Endothelial cell of umbilical vein (primary cell): ENCODE measurements at regions not wholly inside any gene's neighbourhood (a gene's known extent, or its start where the extent isn't known, plus 50 kb on each side); places are given as distances from the start of the nearest gene placed in this dataset.

ENCODE experiments used
- BruUV-seq: library from RNA; stranded (reverse); fragments of 400-500 nt; replicated peaks from 2 replicates; lab custom pipeline; 2021; lab: Mats Ljungman, UMichigan
- CTCF ChIA-PET: fragments of 300-600, 350-600 bp; sonication (Branson Sonifier 250); formaldehyde crosslinking; loops from one replicate; lab custom pipeline; 2021; ENCODE audit warnings: antibody characterized with exemption, inconsistent platforms; lab: Charles Lee
- POLR2A ChIA-PET: fragments of 300-600, 350-600 bp; sonication (Branson Sonifier 250); formaldehyde crosslinking; loops from one replicate; lab custom pipeline; 2021; ENCODE audit warnings: antibody characterized with exemption, inconsistent platforms; lab: Charles Lee
- DNase-seq: peaks from one replicate; pipeline ENCODE4 v3.0.0-alpha.2; 2011; ENCODE audit warnings: low read depth, low spot score
- FAIRE-seq: peaks from 2 replicates; lab custom pipeline; 2011; peaks lifted over from hg19 to GRCh38; lab: Jason Lieb, UNC
- H2AFZ ChIP-seq: 2 replicates; pipeline ENCODE4 v1.6.0; 2012; ENCODE audit warnings: low read depth, low read length, control low read depth, inconsistent platforms
- H3K27ac ChIP-seq: 2 replicates; pipeline ENCODE4 v1.5.1; 2011; ENCODE audit warnings: low read depth, mild to moderate bottlenecking, control low read depth, low read length, moderate library complexity; ENCODE audit not compliant: insufficient read depth
- H3K27me3 ChIP-seq, 2 experiments: 2 replicates each; pipeline versions ENCODE4 v1.6.0 to v1.6.1; 2011; ENCODE audit warnings: low read length in 2 of 2, mixed read lengths in 1 of 2; ENCODE audit not compliant: control insufficient read depth in 2 of 2, insufficient read depth in 2 of 2
- H3K36me3 ChIP-seq, 2 experiments: 2 replicates in 1 of 2; 3 replicates in 1 of 2; pipeline ENCODE4 v1.5.1; 2011; ENCODE audit warnings: low read length in 2 of 2, mild to moderate bottlenecking in 1 of 2, moderate library complexity in 1 of 2; ENCODE audit not compliant: control insufficient read depth in 2 of 2, insufficient read depth in 2 of 2; ENCODE audit errors: extremely low read depth in 1 of 2
- H3K4me1 ChIP-seq: 3 replicates; pipeline ENCODE4 v1.5.1; 2011; ENCODE audit warnings: mild to moderate bottlenecking, low read length; ENCODE audit not compliant: control insufficient read depth, insufficient read depth; ENCODE audit errors: extremely low read depth
- H3K4me2 ChIP-seq: 2 replicates; pipeline ENCODE4 v1.6.1; 2011; ENCODE audit warnings: low read length, control low read depth, mixed read lengths; ENCODE audit not compliant: insufficient read depth
- H3K4me3 ChIP-seq, 3 experiments: fragments of 200-600 bp in 1 of 3; sonication (generic), shearing (Covaris generic) in 1 of 3; replicated peaks in 1 of 3; 2 replicates each; pipeline ENCODE4 v1.5.1; 2011 to 2016; ENCODE audit warnings: control low read depth in 3 of 3, low read length in 3 of 3, mild to moderate bottlenecking in 2 of 3, inconsistent platforms in 1 of 3, low read depth in 1 of 3, moderate library complexity in 1 of 3; ENCODE audit not compliant: insufficient read depth in 1 of 3
- H3K79me2 ChIP-seq: 2 replicates; pipeline ENCODE4 v1.6.0; 2012; ENCODE audit warnings: low read length, inconsistent platforms; ENCODE audit not compliant: control insufficient read depth, insufficient read depth
- H3K9ac ChIP-seq: replicated peaks from 2 replicates; pipeline ENCODE3; 2011; ENCODE audit warnings: low read length, control low read depth; ENCODE audit not compliant: insufficient read depth; ENCODE audit errors: extremely low read depth
- H3K9me1 ChIP-seq: replicated peaks from 3 replicates; pipeline ENCODE4 v1.6.0; 2011; ENCODE audit warnings: mild to moderate bottlenecking, low read length; ENCODE audit not compliant: control insufficient read depth, insufficient read depth; ENCODE audit errors: extremely low read depth
- H3K9me3 ChIP-seq: replicated peaks from 2 replicates; pipeline ENCODE4 v1.5.1; 2012; ENCODE audit warnings: low read length, inconsistent platforms; ENCODE audit not compliant: control insufficient read depth, insufficient read depth
- H4K20me1 ChIP-seq: replicated peaks from 2 replicates; pipeline ENCODE3; 2011; ENCODE audit warnings: mild to moderate bottlenecking, low read length; ENCODE audit not compliant: control insufficient read depth, insufficient read depth; ENCODE audit errors: extremely low read depth
- EZH2 ChIP-seq: IDR thresholded peaks from 2 replicates; pipeline ENCODE4 v1.6.1; 2012; ENCODE audit warnings: borderline replicate concordance, low read depth, mild to moderate bottlenecking, moderate library complexity, low read length, inconsistent platforms; ENCODE audit not compliant: severe bottlenecking
- FOS ChIP-seq: IDR thresholded peaks from 2 replicates; pipeline ENCODE4 v1.6.1; 2011; ENCODE audit warnings: mild to moderate bottlenecking, low read length, moderate library complexity, borderline replicate concordance; ENCODE audit not compliant: insufficient read depth
- GATA2 ChIP-seq: IDR thresholded peaks from 2 replicates; pipeline ENCODE4 v1.7.0; 2011; ENCODE audit warnings: low read depth, mild to moderate bottlenecking, moderate library complexity, mixed read lengths, low read length; ENCODE audit not compliant: insufficient read length, insufficient read depth
- JUN ChIP-seq: IDR thresholded peaks from 2 replicates; pipeline ENCODE4 v1.6.1; 2011; ENCODE audit warnings: borderline replicate concordance, low read depth; ENCODE audit not compliant: insufficient read length, insufficient read depth
- MYC ChIP-seq: IDR thresholded peaks from one replicate; pipeline ENCODE4 v1.6.1; 2011; ENCODE audit warnings: mild to moderate bottlenecking, low read depth, low read length
- POLR2A ChIP-seq: IDR thresholded peaks from 2 replicates; pipeline ENCODE4 v1.6.1; 2012; ENCODE audit warnings: low read depth, mild to moderate bottlenecking, control low read depth, low read length
- POLR2AphosphoS5 ChIP-seq: IDR thresholded peaks from 2 replicates; pipeline ENCODE4 v1.6.1; 2012; ENCODE audit warnings: low read depth, mild to moderate bottlenecking, control low read depth, low read length, moderate library complexity; ENCODE audit not compliant: insufficient read depth
- dilution Hi-C: fragments of 300-500 bp; cut with MboI; formaldehyde crosslinking; loops from one replicate; pipeline ENCODE4 v1.15.0; 2019; ENCODE audit warnings: low sequenced_read_pairs; ENCODE audit not compliant: extremely low pct_ligation_motif_present
- intact Hi-C: fragments of 100-400 bp; cut with micrococcal nuclease; formaldehyde crosslinking; loops from one replicate; pipeline ENCODE4 v1.10.0; 2022
- TF ChIP-seq, protein P1 (sequence below), 2 donors: IDR thresholded peaks; 1 replicate in 1 of 2; 2 replicates in 1 of 2; pipeline ENCODE4 v1.5.1; 2011; ENCODE audit warnings: low read length in 2 of 2, mild to moderate bottlenecking in 2 of 2, moderate library complexity in 2 of 2, control low read depth in 1 of 2, inconsistent platforms in 1 of 2, low read depth in 1 of 2; ENCODE audit not compliant: insufficient read depth in 1 of 2; ENCODE audit errors: extremely low read depth in 1 of 2
- TF ChIP-seq, protein P2 (sequence below): IDR thresholded peaks from 2 replicates; pipeline ENCODE4 v1.6.1; 2011; ENCODE audit not compliant: insufficient read depth, insufficient read length

DNA sequence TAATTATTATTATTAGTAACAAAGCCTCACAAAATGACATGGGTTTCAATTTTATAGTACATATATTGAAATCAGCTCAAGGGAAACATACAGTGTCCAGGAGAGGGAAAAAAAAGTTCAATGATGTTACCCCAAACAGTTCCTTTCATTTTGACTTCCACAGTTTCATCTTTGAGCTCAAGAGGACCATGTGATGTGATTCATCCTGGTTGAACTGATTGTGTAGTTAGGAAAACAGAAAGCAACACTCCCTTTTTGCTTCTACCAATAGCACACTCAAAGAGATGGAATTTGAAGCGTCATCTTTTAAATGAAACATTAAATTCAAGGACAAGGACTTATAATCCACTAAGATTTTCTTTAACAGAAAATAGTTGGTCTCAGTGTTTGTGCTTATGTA, 461.0 kb downstream of the FOXG1 start:
- no peaks in the 10 kb centered on the region for H3K9me3 ChIP-seq
- no peak overlapping the region for H3K9ac ChIP-seq
- H3K36me3 ChIP-seq, result no peaks in the 10 kb centered on the region
- no peaks in the 10 kb centered on the region for H4K20me1 ChIP-seq
- no peak overlapping the region for H3K4me3 ChIP-seq
- POLR2A ChIA-PET, result no interaction called here
- no peaks in the 10 kb centered on the region for H3K79me2 ChIP-seq
- H3K9me1 ChIP-seq, result no peaks in the 10 kb centered on the region
- dilution Hi-C loops, result no loop called here
- intact Hi-C loops, result no loop called here
- H3K4me1 ChIP-seq, result no peaks in the 10 kb centered on the region
- H2AFZ ChIP-seq, result peak overlapping the region; percentile 48
- no peaks in the 10 kb centered on the region for H3K27me3 ChIP-seq
- FAIRE-seq (no peak), DNase-seq (no peak)
- CTCF ChIA-PET, result no interaction called here
- no peak overlapping the region for H3K4me2 ChIP-seq
- H3K27ac ChIP-seq, result no peak overlapping the region
- TF ChIP-seq, protein P1, sequence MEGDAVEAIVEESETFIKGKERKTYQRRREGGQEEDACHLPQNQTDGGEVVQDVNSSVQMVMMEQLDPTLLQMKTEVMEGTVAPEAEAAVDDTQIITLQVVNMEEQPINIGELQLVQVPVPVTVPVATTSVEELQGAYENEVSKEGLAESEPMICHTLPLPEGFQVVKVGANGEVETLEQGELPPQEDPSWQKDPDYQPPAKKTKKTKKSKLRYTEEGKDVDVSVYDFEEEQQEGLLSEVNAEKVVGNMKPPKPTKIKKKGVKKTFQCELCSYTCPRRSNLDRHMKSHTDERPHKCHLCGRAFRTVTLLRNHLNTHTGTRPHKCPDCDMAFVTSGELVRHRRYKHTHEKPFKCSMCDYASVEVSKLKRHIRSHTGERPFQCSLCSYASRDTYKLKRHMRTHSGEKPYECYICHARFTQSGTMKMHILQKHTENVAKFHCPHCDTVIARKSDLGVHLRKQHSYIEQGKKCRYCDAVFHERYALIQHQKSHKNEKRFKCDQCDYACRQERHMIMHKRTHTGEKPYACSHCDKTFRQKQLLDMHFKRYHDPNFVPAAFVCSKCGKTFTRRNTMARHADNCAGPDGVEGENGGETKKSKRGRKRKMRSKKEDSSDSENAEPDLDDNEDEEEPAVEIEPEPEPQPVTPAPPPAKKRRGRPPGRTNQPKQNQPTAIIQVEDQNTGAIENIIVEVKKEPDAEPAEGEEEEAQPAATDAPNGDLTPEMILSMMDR (IDR thresholded peaks at IDR 0.05; ENCODE audit: extremely low read depth in 1 of 2, insufficient read depth in 1 of 2, low read depth in 1 of 2, low read length in 2 of 2), result no peak
- TF ChIP-seq EZH2, result no peak
- no peak for TF ChIP-seq GATA2
- no peak for TF ChIP-seq MYC
- no peak for TF ChIP-seq JUN
- no peak for TF ChIP-seq POLR2AphosphoS5
- TF ChIP-seq FOS, result no peak
- TF ChIP-seq POLR2A, result no peak
- TF ChIP-seq, protein P2, sequence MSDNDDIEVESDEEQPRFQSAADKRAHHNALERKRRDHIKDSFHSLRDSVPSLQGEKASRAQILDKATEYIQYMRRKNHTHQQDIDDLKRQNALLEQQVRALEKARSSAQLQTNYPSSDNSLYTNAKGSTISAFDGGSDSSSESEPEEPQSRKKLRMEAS, result no peak
- BruUV-seq, result no TSS peak
